Heart right ventricle (tissue), 16 donors: ENCODE measurements at regions not wholly inside any gene's neighbourhood (a gene's known extent, or its start where the extent isn't known, plus 50 kb on each side); places are given as distances from the start of the nearest gene placed in this dataset.

ENCODE experiments used
- ATAC-seq, 8 donors: fragments of 200-7000 bp; cut with Tn5 transposase; one replicate each; pipeline ENCODE4 v1.9.1; 2020; ENCODE audit warnings: mild to moderate bottlenecking in 8 of 8, moderate library complexity in 8 of 8, moderate number of reproducible peaks in 1 of 8
- DNase-seq, 2 donors: peaks; one replicate each; pipeline ENCODE4 v3.0.0-alpha.2; 2020
- H3K27ac ChIP-seq, 10 donors: fragments of 200-600 bp; sonication (generic) in 2 of 10; one replicate each; pipeline versions ENCODE4 v1.5.0 to v1.8.0; 2020 to 2022; ENCODE audit warnings: mild to moderate bottlenecking in 3 of 10
- H3K27me3 ChIP-seq, 7 donors: fragments of 200-600 bp; one replicate each; pipeline ENCODE4 v1.8.0; 2021 to 2022; ENCODE audit warnings: mild to moderate bottlenecking in 2 of 7
- H3K36me3 ChIP-seq, 9 donors: fragments of 200-600 bp; sonication (generic) in 1 of 9; one replicate each; pipeline versions ENCODE4 v1.5.0 to v1.8.0; 2020 to 2022; ENCODE audit warnings: mild to moderate bottlenecking in 2 of 9
- H3K4me1 ChIP-seq, 9 donors: fragments of 200-600 bp; sonication (generic) in 1 of 9; one replicate each; pipeline versions ENCODE4 v1.5.0 to v1.8.0; 2020 to 2022; ENCODE audit warnings: mild to moderate bottlenecking in 4 of 9
- H3K4me3 ChIP-seq, 10 donors: fragments of 200-600 bp; sonication (generic) in 2 of 10; one replicate each; pipeline versions ENCODE4 v1.5.0 to v1.8.0; 2020 to 2022; ENCODE audit warnings: mild to moderate bottlenecking in 7 of 10, moderate library complexity in 2 of 10
- H3K9me3 ChIP-seq, 11 donors: fragments of 200-600 bp in 10 of 11; sonication (generic) in 2 of 11; one replicate each; pipeline versions ENCODE4 v1.5.0 to v1.8.0; 2013 to 2022; ENCODE audit warnings: mild to moderate bottlenecking in 2 of 11, control low read depth in 1 of 11, moderate library complexity in 1 of 11
- whole genome bisulfite sequencing, 2 donors: extraction: QIAGEN DNeasy Blood & Tissue Kit; methylation state at CpG; one replicate each; pipeline ENCODE4 v1.1.7; 2013; ENCODE audit warnings: inconsistent platforms in 1 of 2; 5-methylcytosine and 5-hydroxymethylcytosine counted together
- intact Hi-C, 10 donors: fragments of 100-400 bp; cut with DNase I; formaldehyde crosslinking; loops; one replicate each; pipeline versions ENCODE4 v1.11.1 to v1.14.2; 2022
- TF ChIP-seq, protein P1 (sequence below), 9 donors: fragments of 200-600 bp; sonication (generic) in 2 of 9; IDR thresholded peaks; one replicate each; pipeline versions ENCODE4 v1.5.0 to v1.8.0; 2021 to 2022; ENCODE audit warnings: antibody characterized with exemption in 9 of 9, mild to moderate bottlenecking in 5 of 9, moderate library complexity in 1 of 9
- donor health status: Arrhythmogenic right ventricular cardiomyopathy.
- donor health status: ischemic (EF 13 %, LVEDD 7.1; RV severe dilation, severe dysfunction).
- donor health status: healthy with polysubstance abuse.
- donor health status: DM: no; HTN: yes; CAD: no.
- donor health status: DM: no; HTN: no; CAD: no.
- donor health status: ischemic (EF 25% LVEDD 6.9; RV normal size, moderate dysfunction).
- donor health status: ischemic (EF 25% LVEDD 5.7; RV mildly dilated, moderate dysfunction).
- donor health status: healthy.
- donor health status: DM: yes; HTN: yes; CAD: no.
- donor health status: Ischemic cardiomyopathy.
- donor health status: ischemic (EF 35%, LVEDD 5.7; RV mildly dilated, moderate dysfunction).
- donor health status: nonischemic (EF 11% LVEDD 7.7; RV severe dilation, severe dysfunction).
- donor health status: DM: yes; HTN: yes; CAD: no.
- donor health status: PGD.
- donor health status: ischemic (EF 29% LVEDD 5.4; RV normal size, mild dysfunction).
- donor health status: nonischemic (EF 23%, LVEDD 6.1; RV moderate dilation, normal function).

DNA sequence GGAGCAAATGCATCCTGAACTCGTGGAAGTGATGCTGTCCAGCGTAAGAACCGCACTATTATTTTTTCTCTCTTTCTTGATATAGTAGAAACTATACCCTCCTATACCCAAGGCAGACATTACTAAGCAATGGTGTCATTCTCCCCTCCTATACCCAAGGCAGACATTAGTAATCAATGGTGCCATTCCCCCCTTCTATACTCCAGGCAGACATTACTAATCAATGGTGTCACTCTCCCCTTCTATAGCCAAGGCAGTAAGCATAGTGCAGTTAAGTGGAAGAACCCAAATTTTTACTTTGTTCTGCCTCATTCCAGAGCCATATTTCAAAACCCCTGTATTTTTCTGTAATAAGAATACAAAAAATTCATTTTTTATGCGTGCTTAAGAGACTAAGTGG is 506.2 kb upstream of the EEF2KMT start:
- no peak overlapping the region for H3K4me3 ChIP-seq
- H3K36me3 ChIP-seq = no peaks in the 10 kb centered on the region
- 78% methylated on average over 4 of the region's 4 CpGs for WGBS, 2 donors
- H3K27ac ChIP-seq = no peak overlapping the region
- TF ChIP-seq, protein P1, sequence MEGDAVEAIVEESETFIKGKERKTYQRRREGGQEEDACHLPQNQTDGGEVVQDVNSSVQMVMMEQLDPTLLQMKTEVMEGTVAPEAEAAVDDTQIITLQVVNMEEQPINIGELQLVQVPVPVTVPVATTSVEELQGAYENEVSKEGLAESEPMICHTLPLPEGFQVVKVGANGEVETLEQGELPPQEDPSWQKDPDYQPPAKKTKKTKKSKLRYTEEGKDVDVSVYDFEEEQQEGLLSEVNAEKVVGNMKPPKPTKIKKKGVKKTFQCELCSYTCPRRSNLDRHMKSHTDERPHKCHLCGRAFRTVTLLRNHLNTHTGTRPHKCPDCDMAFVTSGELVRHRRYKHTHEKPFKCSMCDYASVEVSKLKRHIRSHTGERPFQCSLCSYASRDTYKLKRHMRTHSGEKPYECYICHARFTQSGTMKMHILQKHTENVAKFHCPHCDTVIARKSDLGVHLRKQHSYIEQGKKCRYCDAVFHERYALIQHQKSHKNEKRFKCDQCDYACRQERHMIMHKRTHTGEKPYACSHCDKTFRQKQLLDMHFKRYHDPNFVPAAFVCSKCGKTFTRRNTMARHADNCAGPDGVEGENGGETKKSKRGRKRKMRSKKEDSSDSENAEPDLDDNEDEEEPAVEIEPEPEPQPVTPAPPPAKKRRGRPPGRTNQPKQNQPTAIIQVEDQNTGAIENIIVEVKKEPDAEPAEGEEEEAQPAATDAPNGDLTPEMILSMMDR (IDR thresholded peaks at IDR 0.05) = no peak
- ATAC-seq (no peak), DNase-seq (no peak)
- intact Hi-C loops = loop anchor here in 1 of 10 donors (10.0 kb wide), 2 partner anchors 61 to 359 kb away; no protein-coding TSS in a partner anchor
- no peaks in the 10 kb centered on the region for H3K9me3 ChIP-seq
- peaks cover 0 to 13% (median 4%) of the 10 kb centered on the region in 7 donors for H3K27me3 ChIP-seq
- no peaks in the 10 kb centered on the region for H3K4me1 ChIP-seq

DNA sequence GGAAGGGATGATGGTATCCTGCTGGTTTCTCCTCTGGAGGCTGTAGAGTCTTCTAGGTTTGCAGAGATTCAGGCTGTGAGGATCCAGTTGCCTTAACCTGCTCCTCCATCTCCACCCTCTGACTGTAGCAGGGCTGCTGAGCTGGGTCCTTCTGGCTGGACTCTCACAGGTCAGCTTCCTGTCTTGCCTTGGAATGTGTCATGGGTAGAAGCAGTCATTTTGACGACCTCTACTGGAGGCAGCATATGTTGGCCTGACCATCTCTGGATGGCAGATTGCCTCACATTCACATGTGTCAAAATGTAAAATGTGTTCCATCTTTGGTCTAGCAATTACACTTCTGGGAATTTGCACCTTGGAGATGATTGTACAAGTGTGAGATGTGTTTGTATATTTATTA is 504.4 kb upstream of the EEF2KMT start:
- WGBS, 2 donors = 29 to 38% methylated on average over 1 of the region's 1 CpG
- TF ChIP-seq, protein P1 (IDR thresholded peaks at IDR 0.05) = no peak
- Histone ChIP-seq H3K9me3 (peaks cover 0 to under 1% (median 0%) of the 10 kb centered on the region in 11 donors), H3K27me3 (peaks cover 0 to 9% (median 0%) of the 10 kb centered on the region in 7 donors), H3K4me3 (no peak overlapping the region), H3K27ac (no peak overlapping the region), H3K4me1 (no peaks in the 10 kb centered on the region), H3K36me3 (no peaks in the 10 kb centered on the region)
- intact Hi-C loops = loop anchor here in 1 of 10 donors (10.0 kb wide), 2 partner anchors 63 to 357 kb away; no protein-coding TSS in a partner anchor
- DNase-seq = no peak
- no peak for ATAC-seq

DNA sequence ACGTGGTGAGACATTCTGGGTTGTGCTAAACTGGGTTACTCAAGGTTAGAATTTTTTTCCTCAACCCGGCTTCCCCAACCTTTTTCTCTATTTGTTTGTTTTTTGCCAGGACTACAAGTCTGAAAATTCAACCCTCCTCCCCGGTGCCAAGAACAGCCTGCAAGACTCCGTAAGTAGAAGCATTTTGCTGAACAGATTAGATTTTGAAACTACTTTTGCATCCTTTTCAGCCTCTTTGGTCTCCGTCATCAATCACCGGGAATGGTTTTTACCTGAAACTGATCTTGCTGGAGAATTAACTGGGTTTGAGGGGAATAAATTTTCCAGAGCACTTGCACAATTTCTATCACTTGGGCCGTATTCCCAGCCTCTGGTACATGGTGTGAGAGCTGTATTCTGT is 501.2 kb upstream of the EEF2KMT start:
- no peak for DNase-seq

DNA sequence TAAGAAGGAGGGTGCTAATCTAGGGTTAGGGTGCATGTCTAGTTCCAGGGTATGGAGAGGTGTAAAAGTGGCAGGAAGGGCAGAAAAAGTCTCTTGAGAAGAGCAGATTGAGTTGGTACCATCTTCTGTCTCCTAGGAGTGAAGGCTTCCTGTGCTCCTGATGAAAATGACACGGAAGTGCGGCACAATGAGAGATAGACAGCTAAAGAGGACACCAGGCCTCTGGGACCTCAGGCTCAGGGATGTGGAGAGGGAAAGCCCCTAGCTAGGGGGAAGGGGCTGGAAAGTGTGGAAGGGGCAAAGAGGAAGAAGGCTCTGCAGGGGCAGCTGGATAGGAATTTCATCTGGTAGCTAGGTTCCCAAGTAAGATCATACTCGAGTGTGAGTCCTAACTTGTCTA is 498.3 kb upstream of the EEF2KMT start:
- Histone ChIP-seq H3K27ac (no peak overlapping the region), H3K4me1 (no peaks in the 10 kb centered on the region), H3K9me3 (peaks cover 0 to 18% (median 0%) of the 10 kb centered on the region in 11 donors), H3K27me3 (no peaks in the 10 kb centered on the region), H3K4me3 (no peak overlapping the region), H3K36me3 (no peaks in the 10 kb centered on the region)
- WGBS, 2 donors = 87 to 96% methylated on average over 3 of the region's 3 CpGs
- intact Hi-C loops = no loop called here
- ATAC-seq (no peak), DNase-seq (no peak)
- TF ChIP-seq, protein P1 (IDR thresholded peaks at IDR 0.05) = no peak

More for the DNA sequence above, 501.2 kb upstream of the EEF2KMT start:
- no peaks in the 10 kb centered on the region for H3K4me1 ChIP-seq
- no peak overlapping the region for H3K27ac ChIP-seq
- no peaks in the 10 kb centered on the region for H3K36me3 ChIP-seq
- intact Hi-C loops = no loop called here
- TF ChIP-seq, protein P1 (IDR thresholded peaks at IDR 0.05) = no peak
- no peak for ATAC-seq
- H3K4me3 ChIP-seq = no peak overlapping the region
- H3K27me3 ChIP-seq = no peaks in the 10 kb centered on the region
- 75 to 77% methylated on average over 7 of the region's 7 CpGs for WGBS, 2 donors
- peaks cover 0 to 18% (median 0%) of the 10 kb centered on the region in 11 donors for H3K9me3 ChIP-seq
